GM19452 (cell line): ENCODE measurements at regions not wholly inside any gene's neighbourhood (a gene's known extent, or its start where the extent isn't known, plus 50 kb on each side); places are given as distances from the start of the nearest gene placed in this dataset.
"Not testable (repeated sequence)": the region's sequence is repeated elsewhere in the genome, so short reads cannot be mapped to it uniquely, and the experiment has no call there.

ENCODE experiments used
- ATAC-seq: cut with Tn5 transposase; IDR thresholded peaks from one replicate; pipeline ENCODE4 v1.9.1; 2021; ENCODE audit not compliant: unreplicated experiment

GRCh38 chr2:242001853-242002252 is 132.3 kb downstream of the RTP5 start:
- ATAC-seq, result no peak

GRCh38 chr2:242002944-242003343 is 133.4 kb downstream of the RTP5 start:
- no peak for ATAC-seq

- no peak for ATAC-seq
Observed at GRCh38 chr2:242004223-242004901, 134.8 kb downstream of the RTP5 start.

GRCh38 chr2:242004902-242005230 is 135.3 kb downstream of the RTP5 start:
- no peak for ATAC-seq

GRCh38 chr2:242006091-242006634 is 136.6 kb downstream of the RTP5 start:
- not testable (repeated sequence) for ATAC-seq

- not testable (repeated sequence) for ATAC-seq
Observed at GRCh38 chr2:242008908-242009307, 139.4 kb downstream of the RTP5 start.

- not testable (repeated sequence) for ATAC-seq
Observed at GRCh38 chr2:242009846-242010245, 140.3 kb downstream of the RTP5 start.

GRCh38 chr2:242010252-242011166 is 141.0 kb downstream of the RTP5 start:
- ATAC-seq, result not testable (repeated sequence)

GRCh38 chr2:242011167-242011513 is 141.6 kb downstream of the RTP5 start:
- ATAC-seq, result no peak

GRCh38 chr2:242011516-242011915 is 142.0 kb downstream of the RTP5 start:
- no peak for ATAC-seq

- no peak for ATAC-seq
Observed at GRCh38 chr2:242011991-242012764, 142.6 kb downstream of the RTP5 start.

GRCh38 chr2:242012956-242013764 is 143.6 kb downstream of the RTP5 start:
- ATAC-seq, result no peak

GRCh38 chr2:242013771-242014170 is 144.2 kb downstream of the RTP5 start:
- no peak for ATAC-seq

GRCh38 chr2:242015108-242016065 is 145.9 kb downstream of the RTP5 start:
- no peak for ATAC-seq

- ATAC-seq, result no peak
Observed at GRCh38 chr2:242017086-242017485, 147.6 kb downstream of the RTP5 start.

GRCh38 chr2:242018416-242018815 is 148.9 kb downstream of the RTP5 start:
- not testable (repeated sequence) for ATAC-seq

- ATAC-seq, result no peak
Observed at GRCh38 chr2:242019344-242019743, 149.8 kb downstream of the RTP5 start.

GRCh38 chr2:242020196-242021004 is 150.9 kb downstream of the RTP5 start:
- no peak for ATAC-seq
